K562 (cell line): ENCODE measurements at regions not wholly inside any gene's neighbourhood (a gene's known extent, or its start where the extent isn't known, plus 50 kb on each side); places are given as distances from the start of the nearest gene placed in this dataset.
A peak's percentile ranks its signal among the peaks of the same experiment; 100 is the strongest.

Experiments
- ATAC-seq: fragments of 200-7000 bp; cut with Tn5 transposase; 3 replicates; pipeline ENCODE4 v1.9.1; 2020; ENCODE audit warnings: moderate library complexity
- BruUV-seq: library from RNA; stranded (reverse); fragments of 400-500 nt; replicated peaks from 2 replicates; lab custom pipeline; 2021; lab: Mats Ljungman, UMichigan
- CTCF ChIA-PET: fragments of 300-600 bp; formaldehyde crosslinking; extraction: SDS; loops from one replicate; lab custom pipeline; 2021; ENCODE audit warnings: low intra/inter-chr PET ratio; lab: Yijun Ruan, JAX
- POLR2A ChIA-PET: fragments of 300-600, 350-650 bp; sonication (Branson Sonifier 250); formaldehyde crosslinking; extraction: SDS; loops from one replicate; lab custom pipeline; 2021; ENCODE audit warnings: antibody characterized with exemption, inconsistent platforms; lab: Yijun Ruan, JAX
- DNase-seq, 4 experiments: peaks; one replicate each; pipeline versions ENCODE4 v3.0.0 to v3.0.0-alpha.2; 2011 to 2018; ENCODE audit warnings: low spot score in 3 of 4, mixed read lengths in 3 of 4; ENCODE audit errors: extremely low read depth in 1 of 4
- FAIRE-seq: peaks from 2 replicates; lab custom pipeline; 2011; peaks lifted over from hg19 to GRCh38; lab: Jason Lieb, UNC
- H2AFZ ChIP-seq: 2 replicates; pipeline ENCODE4 v1.6.0; 2011; ENCODE audit warnings: low read depth, low read length, control low read depth, inconsistent platforms
- H3K27ac ChIP-seq: fragments of 200-600 bp; 3 replicates; pipeline ENCODE4 v1.8.0; 2011; ENCODE audit warnings: low read depth, mild to moderate bottlenecking, control low read depth, inconsistent platforms, low read length, moderate library complexity, mixed read lengths; ENCODE audit errors: extremely low read depth
- H3K27me3 ChIP-seq, 2 experiments: fragments of 300-600 bp in 1 of 2; 2 replicates in 1 of 2; 3 replicates in 1 of 2; pipeline versions ENCODE4 v1.6.0 to v1.8.0; 2011; ENCODE audit warnings: inconsistent platforms in 2 of 2, low read length in 2 of 2, mild to moderate bottlenecking in 1 of 2, mixed read lengths in 1 of 2, moderate library complexity in 1 of 2; ENCODE audit not compliant: control insufficient read depth in 2 of 2, insufficient read depth in 2 of 2
- H3K36me3 ChIP-seq: fragments of 300-600 bp; 3 replicates; pipeline ENCODE4 v1.8.0; 2011; ENCODE audit warnings: mild to moderate bottlenecking, low read length, inconsistent platforms; ENCODE audit not compliant: control insufficient read depth, insufficient read depth
- H3K4me1 ChIP-seq, 2 experiments: fragments of 200-600 bp in 1 of 2; replicated peaks in 1 of 2; 2 replicates in 1 of 2; 3 replicates in 1 of 2; pipeline versions ENCODE4 v1.5.1 to v1.8.0; 2011; ENCODE audit warnings: inconsistent platforms in 2 of 2, low read length in 2 of 2, mild to moderate bottlenecking in 1 of 2, mixed read lengths in 1 of 2, moderate library complexity in 1 of 2; ENCODE audit not compliant: control insufficient read depth in 2 of 2, insufficient read depth in 2 of 2
- H3K4me2 ChIP-seq: 2 replicates; pipeline ENCODE4 v1.6.1; 2011; ENCODE audit warnings: low read length, control low read depth, inconsistent platforms, mixed read lengths; ENCODE audit not compliant: insufficient read depth
- H3K4me3 ChIP-seq: fragments of 200-600 bp; sonication (generic), shearing (Covaris generic); 2 replicates; pipeline ENCODE4 v1.5.1; 2016; ENCODE audit warnings: control low read depth, inconsistent platforms
- H3K79me2 ChIP-seq: fragments of 200-600 bp; 3 replicates; pipeline ENCODE4 v1.8.0; 2011; ENCODE audit warnings: low read length, inconsistent platforms; ENCODE audit not compliant: control insufficient read depth, insufficient read depth
- H3K9ac ChIP-seq, 2 experiments: 2 replicates each; pipeline versions ENCODE4 v1.6.0 to v1.6.1; 2011; ENCODE audit warnings: low read depth in 2 of 2, low read length in 2 of 2, control low read depth in 1 of 2, inconsistent platforms in 1 of 2, mild to moderate bottlenecking in 1 of 2, mixed read lengths in 1 of 2; ENCODE audit not compliant: insufficient read depth in 1 of 2
- H3K9me1 ChIP-seq: one replicate; pipeline ENCODE4 v1.6.0; 2011; ENCODE audit warnings: inconsistent platforms, mild to moderate bottlenecking, low read length, moderate library complexity; ENCODE audit not compliant: control insufficient read depth, insufficient read depth
- H3K9me3 ChIP-seq: replicated peaks from 2 replicates; pipeline ENCODE4 v1.5.1; 2011; ENCODE audit warnings: low read depth, low read length, inconsistent platforms; ENCODE audit not compliant: control insufficient read depth, insufficient read depth
- H4K20me1 ChIP-seq: replicated peaks from 2 replicates; pipeline ENCODE4 v1.6.1; 2011; ENCODE audit warnings: low read length, inconsistent platforms, mixed read lengths; ENCODE audit not compliant: control insufficient read depth, insufficient read depth
- CEBPG ChIP-seq, 3 experiments: fragments of 200-800 bp in 1 of 3; sonication (Bioruptor generic) in 1 of 3; sonication (generic) in 1 of 3; formaldehyde crosslinking in 1 of 3; IDR thresholded peaks in 2 of 3; conservative IDR thresholded peaks in 1 of 3; 2 replicates each; pipeline versions ENCODE4 v1.6.1 to v1.8.0; 2016 to 2022; ENCODE audit warnings: missing compliant biosample characterization in 2 of 3, missing genetic modification characterization in 2 of 3, mild to moderate bottlenecking in 1 of 3, missing genetic modification reagents in 1 of 3
- TAF1 ChIP-seq: IDR thresholded peaks from 2 replicates; pipeline ENCODE4 v1.6.1; 2011; ENCODE audit warnings: mild to moderate bottlenecking, low read length, moderate library complexity; ENCODE audit not compliant: insufficient read depth, control insufficient read depth, severe bottlenecking; ENCODE audit errors: extremely low read depth
- WGBS: fragments of 100-300 bp; shearing (Covaris generic); methylation state at CpG from one replicate; pipeline ENCODE4 v1.1.6; 2016; ENCODE audit warnings: low coverage, mixed read lengths; ENCODE audit not compliant: insufficient coverage; ENCODE audit errors: missing lambda C conversion rate; 5-methylcytosine and 5-hydroxymethylcytosine counted together
- in situ Hi-C: fragments of 300-500 bp; cut with MboI; formaldehyde crosslinking; loops from 4 replicates; pipeline ENCODE4 v1.15.0; 2018; ENCODE audit warnings: inconsistent platforms, mixed read lengths
- intact Hi-C: fragments of 100-400 bp; cut with micrococcal nuclease; formaldehyde crosslinking; loops from 2 replicates; pipeline ENCODE4 v1.14.2; 2022
- TF ChIP-seq, protein P1 (sequence below): fragments of 200-400 bp; formaldehyde crosslinking; IDR thresholded peaks from 2 replicates; pipeline ENCODE4 v1.6.1; 2017; ENCODE audit warnings: mild to moderate bottlenecking, low read depth, low read length, moderate library complexity

DNA sequence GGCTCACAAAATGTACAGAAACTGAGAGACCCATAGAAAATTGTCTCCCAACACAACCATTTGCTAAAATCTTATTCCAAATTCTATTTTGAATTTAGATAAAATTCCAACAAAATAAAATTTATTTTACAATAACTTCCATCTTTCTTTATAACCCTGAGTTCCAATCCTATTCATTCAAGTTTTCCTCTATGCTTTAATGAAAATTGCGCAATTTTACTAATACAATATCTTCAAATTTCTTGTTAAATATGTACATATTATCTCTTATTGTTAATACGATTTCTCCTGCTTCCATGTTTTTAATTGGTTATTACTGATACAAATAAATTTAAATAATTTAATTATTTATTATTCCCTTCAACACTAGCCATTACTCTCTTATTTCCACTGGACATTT is 645.2 kb upstream of the COBL start:
- Histone ChIP-seq H3K9me1 (no peaks in the 10 kb centered on the region), H3K9me3 (no peaks in the 10 kb centered on the region), H3K4me3 (no peak overlapping the region), H3K27me3 (no peaks in the 10 kb centered on the region), H3K4me1 (no peaks in the 10 kb centered on the region), H3K4me2 (no peak overlapping the region), H3K9ac (no peak overlapping the region), H2AFZ (no peak overlapping the region), H3K79me2 (no peaks in the 10 kb centered on the region), H4K20me1 (no peaks in the 10 kb centered on the region), H3K36me3 (no peaks in the 10 kb centered on the region), H3K27ac (no peak overlapping the region)
- 3% methylated on average over 2 of the region's 2 CpGs for WGBS
- DNase-seq (no peak), ATAC-seq (no peak), FAIRE-seq (no peak)
- BruUV-seq, result no TSS peak
- ChIA-PET POLR2A (no interaction called here), CTCF (no interaction called here)
- intact Hi-C loops, result no loop called here
- TF ChIP-seq CEBPG (CRISPR knock-in tag; IDR thresholded peaks at IDR 0.05) (no peak), CEBPG (tag; conservative IDR thresholded peaks at IDR 0.05 in 1 of 2, IDR thresholded peaks at IDR 0.05 in 1 of 2) (peak in 1 of 2 experiments; percentile 82; a peak in 2 of 4 replicates)
- TF ChIP-seq, protein P1, sequence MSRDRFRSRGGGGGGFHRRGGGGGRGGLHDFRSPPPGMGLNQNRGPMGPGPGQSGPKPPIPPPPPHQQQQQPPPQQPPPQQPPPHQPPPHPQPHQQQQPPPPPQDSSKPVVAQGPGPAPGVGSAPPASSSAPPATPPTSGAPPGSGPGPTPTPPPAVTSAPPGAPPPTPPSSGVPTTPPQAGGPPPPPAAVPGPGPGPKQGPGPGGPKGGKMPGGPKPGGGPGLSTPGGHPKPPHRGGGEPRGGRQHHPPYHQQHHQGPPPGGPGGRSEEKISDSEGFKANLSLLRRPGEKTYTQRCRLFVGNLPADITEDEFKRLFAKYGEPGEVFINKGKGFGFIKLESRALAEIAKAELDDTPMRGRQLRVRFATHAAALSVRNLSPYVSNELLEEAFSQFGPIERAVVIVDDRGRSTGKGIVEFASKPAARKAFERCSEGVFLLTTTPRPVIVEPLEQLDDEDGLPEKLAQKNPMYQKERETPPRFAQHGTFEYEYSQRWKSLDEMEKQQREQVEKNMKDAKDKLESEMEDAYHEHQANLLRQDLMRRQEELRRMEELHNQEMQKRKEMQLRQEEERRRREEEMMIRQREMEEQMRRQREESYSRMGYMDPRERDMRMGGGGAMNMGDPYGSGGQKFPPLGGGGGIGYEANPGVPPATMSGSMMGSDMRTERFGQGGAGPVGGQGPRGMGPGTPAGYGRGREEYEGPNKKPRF, result no peak
- in situ Hi-C loops, result no loop called here

DNA sequence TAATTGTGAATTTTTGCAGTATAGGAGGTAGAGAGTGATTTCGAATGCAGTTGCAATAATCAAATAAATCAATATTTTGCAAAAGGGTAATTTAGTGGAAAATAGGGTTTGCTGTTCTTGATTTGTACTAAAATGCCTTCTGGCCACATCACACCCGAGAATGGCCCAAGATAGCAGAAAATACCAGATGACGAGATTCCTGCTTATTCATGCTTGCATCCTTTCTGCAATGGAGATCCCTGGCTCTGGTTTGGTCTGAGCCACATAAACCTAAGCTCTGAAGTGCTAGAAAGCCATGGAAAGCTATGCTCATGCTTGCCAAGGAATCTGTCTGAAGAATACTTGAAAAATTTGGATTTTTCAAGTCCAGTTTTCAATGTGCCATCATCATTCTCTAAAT is 634.2 kb upstream of the COBL start:
- intact Hi-C loops, result no loop called here
- no peak for ATAC-seq
- FAIRE-seq, result no peak

More for the DNA sequence above, 634.2 kb upstream of the COBL start:
- no peak for DNase-seq
- no peaks in the 10 kb centered on the region for H3K79me2 ChIP-seq
- no peak overlapping the region for H3K27ac ChIP-seq
- no peaks in the 10 kb centered on the region for H3K9me1 ChIP-seq
- POLR2A ChIA-PET, result no interaction called here
- H3K36me3 ChIP-seq, result no peaks in the 10 kb centered on the region
- no peak overlapping the region for H3K4me2 ChIP-seq
- in situ Hi-C loops, result no loop called here
- no peak overlapping the region for H2AFZ ChIP-seq
- no peaks in the 10 kb centered on the region for H3K9me3 ChIP-seq
- BruUV-seq, result no TSS peak
- no peak overlapping the region for H3K9ac ChIP-seq
- no peaks in the 10 kb centered on the region for H3K27me3 ChIP-seq
- TF ChIP-seq TAF1, result no peak
- TF ChIP-seq, all 486 proteins: peak for 0
- Histone ChIP-seq H3K4me1 (no peaks in the 10 kb centered on the region), H3K4me3 (no peak overlapping the region), H4K20me1 (no peaks in the 10 kb centered on the region)
- CTCF ChIA-PET, result no interaction called here
- 0% methylated on average over 3 of the region's 3 CpGs for WGBS
